SK-N-SH treated with all-trans-retinoic acid at 6 μM for 48 hours (cell line): ENCODE measurements at regions not wholly inside any gene's neighbourhood (a gene's known extent, or its start where the extent isn't known, plus 50 kb on each side); places are given as distances from the start of the nearest gene placed in this dataset.

Experiments used
- ATAC-seq: fragments of 200-7000 bp; cut with Tn5 transposase; 3 replicates; pipeline ENCODE4 v1.9.1; 2020; ENCODE audit warnings: mild to moderate bottlenecking, moderate library complexity
- ARNTL ChIP-seq: fragments of 450-650 bp; formaldehyde crosslinking; IDR thresholded peaks from 2 replicates; pipeline ENCODE4 v1.5.0; 2020; ENCODE audit warnings: low read depth, mild to moderate bottlenecking, moderate library complexity, borderline replicate concordance
- CSDC2 ChIP-seq: fragments of 250-450 bp; sonication (Bioruptor Pico); IDR thresholded peaks from 2 replicates; pipeline ENCODE4 v1.5.0; 2020; ENCODE audit warnings: mild to moderate bottlenecking, moderate library complexity
- GLIS3 ChIP-seq: fragments of 250-450 bp; sonication (Bioruptor Pico); IDR thresholded peaks from 2 replicates; pipeline ENCODE4 v1.5.0; 2020; ENCODE audit warnings: mild to moderate bottlenecking, moderate library complexity
- ISL1 ChIP-seq: fragments of 250-450 bp; sonication (Bioruptor Pico); IDR thresholded peaks from 2 replicates; pipeline ENCODE4 v2.1.2; 2022; ENCODE audit warnings: mild to moderate bottlenecking, moderate library complexity
- OSR1 ChIP-seq: fragments of 250-450 bp; sonication (Bioruptor Pico); IDR thresholded peaks from 2 replicates; pipeline ENCODE4 v1.8.0; 2022; ENCODE audit warnings: moderate library complexity, mild to moderate bottlenecking, inconsistent platforms
- PATZ1 ChIP-seq: fragments of 250-450 bp; sonication (Bioruptor Pico); IDR thresholded peaks from 2 replicates; pipeline ENCODE4 v1.8.0; 2020; ENCODE audit warnings: mild to moderate bottlenecking, moderate library complexity, borderline replicate concordance
- POU6F1 ChIP-seq: fragments of 250-450 bp; sonication (Bioruptor Pico); IDR thresholded peaks from 2 replicates; pipeline ENCODE4 v1.8.0; 2021; ENCODE audit warnings: low read depth, mild to moderate bottlenecking, moderate library complexity, borderline replicate concordance
- RARB ChIP-seq: fragments of 250-450 bp; sonication (Bioruptor Pico); IDR thresholded peaks from 2 replicates; pipeline ENCODE4 v1.8.0; 2021; ENCODE audit warnings: mild to moderate bottlenecking, moderate library complexity
- SNAI2 ChIP-seq: fragments of 250-450 bp; sonication (Bioruptor Pico); IDR thresholded peaks from 2 replicates; pipeline ENCODE4 v1.5.0; 2020; ENCODE audit warnings: mild to moderate bottlenecking, moderate library complexity
- TCF4 ChIP-seq: fragments of 250-450 bp; sonication (Bioruptor Pico); IDR thresholded peaks from 2 replicates; pipeline ENCODE4 v1.8.0; 2021; ENCODE audit warnings: mild to moderate bottlenecking, moderate library complexity, borderline replicate concordance
- TOX ChIP-seq: fragments of 250-450 bp; sonication (Bioruptor Pico); IDR thresholded peaks from 2 replicates; pipeline ENCODE4 v1.8.0; 2021; ENCODE audit warnings: mild to moderate bottlenecking, moderate library complexity, borderline replicate concordance
- ZC3H10 ChIP-seq: fragments of 250-450 bp; sonication (Bioruptor Pico); IDR thresholded peaks from 2 replicates; pipeline ENCODE4 v1.5.1; 2021; ENCODE audit warnings: mild to moderate bottlenecking, moderate library complexity
- ZFP3 ChIP-seq: fragments of 250-450 bp; sonication (Bioruptor Pico); IDR thresholded peaks from 2 replicates; pipeline ENCODE4 v1.5.0; 2020; ENCODE audit warnings: mild to moderate bottlenecking, moderate library complexity
- ZFP30 ChIP-seq: fragments of 450-650 bp; formaldehyde crosslinking; IDR thresholded peaks from 2 replicates; pipeline ENCODE4 v1.5.0; 2022; ENCODE audit warnings: mild to moderate bottlenecking, moderate library complexity
- ZNF565 ChIP-seq: fragments of 450-650 bp; formaldehyde crosslinking; conservative IDR thresholded peaks from 2 replicates; pipeline ENCODE4 v1.5.0; 2020; ENCODE audit warnings: low read depth, mild to moderate bottlenecking, moderate library complexity
- ZNF70 ChIP-seq: fragments of 450-650 bp; formaldehyde crosslinking; IDR thresholded peaks from 2 replicates; pipeline ENCODE4 v1.5.0; 2020; ENCODE audit warnings: mild to moderate bottlenecking, moderate library complexity
- ZNF8 ChIP-seq: fragments of 450-650 bp; formaldehyde crosslinking; IDR thresholded peaks from 2 replicates; pipeline ENCODE4 v1.5.0; 2020; ENCODE audit warnings: mild to moderate bottlenecking, moderate library complexity
- TF ChIP-seq, protein P1 (sequence below): fragments of 250-450 bp; sonication (Bioruptor Pico); IDR thresholded peaks from 2 replicates; pipeline ENCODE4 v1.5.0; 2020; ENCODE audit warnings: mild to moderate bottlenecking, moderate library complexity
- TF ChIP-seq, protein P2 (sequence below): fragments of 250-450 bp; sonication (Bioruptor Pico); IDR thresholded peaks from 2 replicates; pipeline ENCODE4 v1.5.1; 2021; ENCODE audit warnings: mild to moderate bottlenecking, moderate library complexity
- TF ChIP-seq, protein P3 (sequence below): fragments of 250-450 bp; sonication (Bioruptor Pico); IDR thresholded peaks from 2 replicates; pipeline ENCODE4 v1.5.1; 2020; ENCODE audit warnings: low read depth, mild to moderate bottlenecking, moderate library complexity

DNA sequence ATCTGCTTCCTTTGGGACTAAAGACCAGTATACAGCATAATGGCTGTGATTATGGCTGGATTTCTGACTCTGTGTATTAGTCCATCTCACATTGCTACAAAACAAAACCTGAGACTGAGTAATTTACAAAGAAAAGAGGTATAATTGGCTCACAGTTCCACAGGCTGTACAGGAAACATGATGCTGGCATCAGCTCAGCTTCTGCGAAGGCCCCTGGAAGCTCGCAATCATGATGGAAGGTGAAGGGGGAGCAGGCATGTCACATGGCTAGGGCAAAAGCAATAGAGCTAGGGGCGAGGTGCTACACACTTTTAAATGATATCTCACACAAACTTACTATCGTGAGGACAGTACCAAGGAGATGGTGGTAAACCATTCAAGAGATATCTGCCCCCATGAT lies 68.0 kb upstream of the GADL1 start:
- no peak for ATAC-seq

DNA sequence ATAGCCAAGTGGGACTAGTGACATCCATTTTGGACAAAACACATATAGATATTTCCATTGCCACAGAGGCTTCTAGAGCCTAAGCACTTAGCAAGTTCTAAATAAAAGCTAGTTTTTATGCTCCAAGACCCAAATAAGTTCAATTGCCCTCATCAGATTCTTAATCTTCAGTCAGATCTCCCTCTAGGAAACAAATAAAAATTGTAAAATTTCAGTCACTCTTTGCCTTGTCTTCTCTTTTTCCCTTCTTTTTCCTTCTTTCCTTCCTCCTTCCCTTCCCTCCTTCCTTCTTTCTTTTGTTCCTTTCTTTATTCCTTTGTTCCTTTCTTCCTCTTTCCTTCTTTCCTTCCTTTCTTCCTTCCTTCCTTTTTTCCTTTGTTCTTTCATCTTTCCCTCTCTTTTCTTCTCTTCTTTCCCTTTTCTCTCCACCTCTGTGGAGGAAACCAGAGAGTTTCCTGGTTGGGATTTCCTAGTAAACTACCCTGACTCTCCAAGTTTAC lies 68.8 kb upstream of the GADL1 start:
- TF ChIP-seq TOX (CRISPR knock-in tag) (no peak), ZFP3 (CRISPR knock-in tag) (no peak), ZNF8 (CRISPR knock-in tag) (no peak), POU6F1 (CRISPR knock-in tag) (no peak), ZC3H10 (no peak), RARB (no peak), ISL1 (CRISPR knock-in tag) (no peak), CSDC2 (CRISPR knock-in tag) (no peak), OSR1 (CRISPR knock-in tag) (no peak), ZNF70 (CRISPR knock-in tag) (no peak)
- TF ChIP-seq, protein P1, sequence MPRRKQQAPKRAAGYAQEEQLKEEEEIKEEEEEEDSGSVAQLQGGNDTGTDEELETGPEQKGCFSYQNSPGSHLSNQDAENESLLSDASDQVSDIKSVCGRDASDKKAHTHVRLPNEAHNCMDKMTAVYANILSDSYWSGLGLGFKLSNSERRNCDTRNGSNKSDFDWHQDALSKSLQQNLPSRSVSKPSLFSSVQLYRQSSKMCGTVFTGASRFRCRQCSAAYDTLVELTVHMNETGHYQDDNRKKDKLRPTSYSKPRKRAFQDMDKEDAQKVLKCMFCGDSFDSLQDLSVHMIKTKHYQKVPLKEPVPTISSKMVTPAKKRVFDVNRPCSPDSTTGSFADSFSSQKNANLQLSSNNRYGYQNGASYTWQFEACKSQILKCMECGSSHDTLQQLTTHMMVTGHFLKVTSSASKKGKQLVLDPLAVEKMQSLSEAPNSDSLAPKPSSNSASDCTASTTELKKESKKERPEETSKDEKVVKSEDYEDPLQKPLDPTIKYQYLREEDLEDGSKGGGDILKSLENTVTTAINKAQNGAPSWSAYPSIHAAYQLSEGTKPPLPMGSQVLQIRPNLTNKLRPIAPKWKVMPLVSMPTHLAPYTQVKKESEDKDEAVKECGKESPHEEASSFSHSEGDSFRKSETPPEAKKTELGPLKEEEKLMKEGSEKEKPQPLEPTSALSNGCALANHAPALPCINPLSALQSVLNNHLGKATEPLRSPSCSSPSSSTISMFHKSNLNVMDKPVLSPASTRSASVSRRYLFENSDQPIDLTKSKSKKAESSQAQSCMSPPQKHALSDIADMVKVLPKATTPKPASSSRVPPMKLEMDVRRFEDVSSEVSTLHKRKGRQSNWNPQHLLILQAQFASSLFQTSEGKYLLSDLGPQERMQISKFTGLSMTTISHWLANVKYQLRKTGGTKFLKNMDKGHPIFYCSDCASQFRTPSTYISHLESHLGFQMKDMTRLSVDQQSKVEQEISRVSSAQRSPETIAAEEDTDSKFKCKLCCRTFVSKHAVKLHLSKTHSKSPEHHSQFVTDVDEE = no peak
- TF ChIP-seq, protein P2, sequence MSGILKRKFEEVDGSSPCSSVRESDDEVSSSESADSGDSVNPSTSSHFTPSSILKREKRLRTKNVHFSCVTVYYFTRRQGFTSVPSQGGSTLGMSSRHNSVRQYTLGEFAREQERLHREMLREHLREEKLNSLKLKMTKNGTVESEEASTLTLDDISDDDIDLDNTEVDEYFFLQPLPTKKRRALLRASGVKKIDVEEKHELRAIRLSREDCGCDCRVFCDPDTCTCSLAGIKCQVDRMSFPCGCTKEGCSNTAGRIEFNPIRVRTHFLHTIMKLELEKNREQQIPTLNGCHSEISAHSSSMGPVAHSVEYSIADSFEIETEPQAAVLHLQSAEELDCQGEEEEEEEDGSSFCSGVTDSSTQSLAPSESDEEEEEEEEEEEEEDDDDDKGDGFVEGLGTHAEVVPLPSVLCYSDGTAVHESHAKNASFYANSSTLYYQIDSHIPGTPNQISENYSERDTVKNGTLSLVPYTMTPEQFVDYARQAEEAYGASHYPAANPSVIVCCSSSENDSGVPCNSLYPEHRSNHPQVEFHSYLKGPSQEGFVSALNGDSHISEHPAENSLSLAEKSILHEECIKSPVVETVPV (CRISPR knock-in tag) = no peak
- TF ChIP-seq, protein P3, sequence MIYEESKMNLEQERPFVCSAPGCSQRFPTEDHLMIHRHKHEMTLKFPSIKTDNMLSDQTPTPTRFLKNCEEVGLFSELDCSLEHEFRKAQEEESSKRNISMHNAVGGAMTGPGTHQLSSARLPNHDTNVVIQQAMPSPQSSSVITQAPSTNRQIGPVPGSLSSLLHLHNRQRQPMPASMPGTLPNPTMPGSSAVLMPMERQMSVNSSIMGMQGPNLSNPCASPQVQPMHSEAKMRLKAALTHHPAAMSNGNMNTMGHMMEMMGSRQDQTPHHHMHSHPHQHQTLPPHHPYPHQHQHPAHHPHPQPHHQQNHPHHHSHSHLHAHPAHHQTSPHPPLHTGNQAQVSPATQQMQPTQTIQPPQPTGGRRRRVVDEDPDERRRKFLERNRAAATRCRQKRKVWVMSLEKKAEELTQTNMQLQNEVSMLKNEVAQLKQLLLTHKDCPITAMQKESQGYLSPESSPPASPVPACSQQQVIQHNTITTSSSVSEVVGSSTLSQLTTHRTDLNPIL = no peak
- ATAC-seq = no peak

More for the DNA sequence above, 68.0 kb upstream of the GADL1 start:
- TF ChIP-seq, protein P2 (CRISPR knock-in tag) = no peak
- TF ChIP-seq ZNF70 (CRISPR knock-in tag) (no peak), CSDC2 (CRISPR knock-in tag) (no peak), ZFP30 (CRISPR knock-in tag) (no peak), SNAI2 (CRISPR knock-in tag) (no peak), GLIS3 (CRISPR knock-in tag) (no peak), PATZ1 (no peak), ARNTL (CRISPR knock-in tag) (no peak), ZNF565 (no peak), TCF4 (no peak), ISL1 (CRISPR knock-in tag) (no peak), RARB (no peak)
- TF ChIP-seq, protein P1 = no peak
